KG1 (cell line): ENCODE measurements at regions not wholly inside any gene's neighbourhood (a gene's known extent, or its start where the extent isn't known, plus 50 kb on each side); places are given as distances from the start of the nearest gene placed in this dataset.
"Not testable (repeated sequence)": the region's sequence is repeated elsewhere in the genome, so short reads cannot be mapped to it uniquely, and the experiment has no call there.

Experiments used
- DNase-seq: peaks from one replicate; lab custom pipeline; 2025; lab: John Stamatoyannopoulos, UW

- DNase-seq, result no peak
Measured at GRCh38 chrX:138930583-138930945, 219.0 kb upstream of the FGF13 start.

GRCh38 chrX:138929926-138930582, 218.5 kb upstream of the FGF13 start:
- no peak for DNase-seq

- DNase-seq, result no peak
Measured at GRCh38 chrX:138928737-138929459, 217.4 kb upstream of the FGF13 start.

- no peak for DNase-seq
Measured at GRCh38 chrX:138925330-138925729, 213.8 kb upstream of the FGF13 start.

GRCh38 chrX:138923805-138924204, 212.3 kb upstream of the FGF13 start:
- DNase-seq, result no peak

- DNase-seq, result no peak
Measured at GRCh38 chrX:138921031-138921430, 209.5 kb upstream of the FGF13 start.

- DNase-seq, result no peak
Measured at GRCh38 chrX:138917781-138918180, 206.3 kb upstream of the FGF13 start.

GRCh38 chrX:138914767-138915166, 203.2 kb upstream of the FGF13 start:
- no peak for DNase-seq

GRCh38 chrX:138908577-138908976, 197.1 kb upstream of the FGF13 start:
- no peak for DNase-seq

- DNase-seq, result no peak
Measured at GRCh38 chrX:138897621-138898492, 186.3 kb upstream of the FGF13 start.

GRCh38 chrX:138890491-138890890, 179.0 kb upstream of the FGF13 start:
- DNase-seq, result no peak

GRCh38 chrX:138889149-138889548, 177.6 kb upstream of the FGF13 start:
- no peak for DNase-seq

- DNase-seq, result no peak
Measured at GRCh38 chrX:138886769-138887168, 175.3 kb upstream of the FGF13 start.

GRCh38 chrX:138885886-138886285, 174.4 kb upstream of the FGF13 start:
- DNase-seq, result no peak

GRCh38 chrX:138880293-138880692, 168.8 kb upstream of the FGF13 start:
- DNase-seq, result not testable (repeated sequence)

GRCh38 chrX:138877746-138878145, 166.2 kb upstream of the FGF13 start:
- no peak for DNase-seq

GRCh38 chrX:138875472-138875871, 164.0 kb upstream of the FGF13 start:
- no peak for DNase-seq

GRCh38 chrX:138874271-138874935, 162.9 kb upstream of the FGF13 start:
- no peak for DNase-seq

- not testable (repeated sequence) for DNase-seq
Measured at GRCh38 chrX:138873640-138874039, 162.1 kb upstream of the FGF13 start.

GRCh38 chrX:138872537-138872936, 161.0 kb upstream of the FGF13 start:
- DNase-seq, result no peak

- no peak for DNase-seq
Measured at GRCh38 chrX:138871739-138872138, 160.2 kb upstream of the FGF13 start.

- no peak for DNase-seq
Measured at GRCh38 chrX:138866643-138867042, 155.1 kb upstream of the FGF13 start.
